PC-9 (cell line): ENCODE measurements at regions not wholly inside any gene's neighbourhood (a gene's known extent, or its start where the extent isn't known, plus 50 kb on each side); places are given as distances from the start of the nearest gene placed in this dataset.

ENCODE experiments used
- BruUV-seq: library from RNA; stranded (reverse); fragments of 400-500 nt; replicated peaks from 2 replicates; lab custom pipeline; 2021; lab: Mats Ljungman, UMichigan
- CTCF ChIA-PET: fragments of 300-600 bp; sonication (Branson Sonifier 250); formaldehyde crosslinking; loops from one replicate; lab custom pipeline; 2022; ENCODE audit warnings: antibody characterized with exemption; lab: Charles Lee
- POLR2A ChIA-PET: fragments of 300-600 bp; sonication (Branson Sonifier 250); formaldehyde crosslinking; loops from one replicate; lab custom pipeline; 2022; ENCODE audit warnings: antibody characterized with exemption; ENCODE audit not compliant: unreplicated experiment; lab: Charles Lee
- DNase-seq, 2 experiments: peaks; one replicate each; pipeline versions ENCODE4 v3.0.0 to v3.0.0-alpha.2; 2015 to 2022; ENCODE audit warnings: mixed read lengths in 1 of 2
- H2AFZ ChIP-seq: fragments of 200-600 bp; sonication (generic); 2 replicates; pipeline ENCODE4 v1.8.1; 2017; ENCODE audit warnings: antibody characterized with exemption
- H3F3A ChIP-seq: fragments of 200-600 bp; sonication (generic); 2 replicates; pipeline ENCODE4 v1.8.1; 2017; ENCODE audit warnings: antibody characterized with exemption, mild to moderate bottlenecking, low read depth; ENCODE audit not compliant: insufficient read depth
- H3K27ac ChIP-seq: fragments of 200-600 bp; sonication (generic); 2 replicates; pipeline ENCODE4 v1.6.1; 2016; ENCODE audit warnings: mixed run types
- H3K27me3 ChIP-seq: fragments of 200-600 bp; sonication (generic); 2 replicates; pipeline ENCODE4 v1.6.1; 2016; ENCODE audit warnings: low read depth, mixed run types; ENCODE audit not compliant: insufficient read depth
- H3K36me3 ChIP-seq: fragments of 200-600 bp; sonication (generic); 2 replicates; pipeline ENCODE4 v1.6.1; 2016; ENCODE audit warnings: low read depth, mixed run types
- H3K4me1 ChIP-seq: fragments of 200-600 bp; sonication (generic); replicated peaks from 2 replicates; pipeline ENCODE4 v1.6.1; 2016; ENCODE audit warnings: mixed run types; ENCODE audit not compliant: insufficient read depth
- H3K4me2 ChIP-seq: fragments of 200-600 bp; sonication (generic); 2 replicates; pipeline ENCODE4 v1.6.1; 2017; ENCODE audit warnings: mixed run types
- H3K4me3 ChIP-seq: fragments of 200-600 bp; sonication (generic); 2 replicates; pipeline ENCODE4 v1.6.1; 2016; ENCODE audit warnings: mixed run types
- H3K79me2 ChIP-seq: fragments of 200-600 bp; sonication (generic); 2 replicates; pipeline ENCODE4 v1.6.1; 2017; ENCODE audit warnings: low read depth, mixed run types
- H3K9me2 ChIP-seq: fragments of 200-600 bp; sonication (generic); 2 replicates; pipeline ENCODE4 v1.8.1; 2017; ENCODE audit warnings: mild to moderate bottlenecking; ENCODE audit not compliant: insufficient read depth
- H3K9me3 ChIP-seq: fragments of 200-600 bp; sonication (generic); 2 replicates; pipeline ENCODE4 v1.8.1; 2016; ENCODE audit warnings: low read depth; ENCODE audit not compliant: insufficient read depth
- H4K20me1 ChIP-seq: fragments of 200-600 bp; sonication (generic); 2 replicates; pipeline ENCODE4 v1.8.1; 2017; ENCODE audit not compliant: insufficient read depth
- CTCF ChIP-seq: fragments of 200-600 bp; sonication (generic); conservative IDR thresholded peaks from 2 replicates; pipeline ENCODE4 v1.6.1; 2017; ENCODE audit warnings: mixed run types, antibody characterized with exemption, mild to moderate bottlenecking, moderate library complexity
- EZH2 ChIP-seq: fragments of 200-600 bp; sonication (generic); IDR thresholded peaks from 2 replicates; pipeline ENCODE4 v1.8.0; 2017; ENCODE audit warnings: antibody characterized with exemption, low read depth
- intact Hi-C: fragments of 100-400 bp; cut with micrococcal nuclease; formaldehyde crosslinking; loops from one replicate; pipeline ENCODE4 v1.10.0; 2022; ENCODE audit not compliant: unreplicated experiment

- CTCF ChIA-PET: no interaction called here
- H4K20me1 ChIP-seq: no peaks in the 10 kb centered on the region
- intact Hi-C loops: no loop called here
- 0 out of 2 replicates have a peak overlapping the region, but pooled peaks have one; percentile 8 for H3K4me3 ChIP-seq
- no peak overlapping the region for H2AFZ ChIP-seq
- TF ChIP-seq CTCF: no peak
- TF ChIP-seq EZH2: no peak
- POLR2A ChIA-PET: interaction anchor here (0.6 kb wide), 2 partner anchors 10 to 36 kb away, joined by 3 to 5 read pairs; no protein-coding TSS in a partner anchor
- BruUV-seq: no TSS peak
- no peaks in the 10 kb centered on the region for H3K79me2 ChIP-seq
- DNase-seq: peak in 1 of 2 experiments; percentile 61
- no peaks in the 10 kb centered on the region for H3K9me3 ChIP-seq
- H3K9me2 ChIP-seq: no peaks in the 10 kb centered on the region
- peak overlapping the region; percentile 42 for H3K27ac ChIP-seq
- H3K4me1 ChIP-seq: peaks cover 38% of the 10 kb centered on the region
- H3F3A ChIP-seq: peaks cover under 1% of the 10 kb centered on the region; the same call in 1 of the 2 replicates
- H3K4me2 ChIP-seq: no peak overlapping the region
- no peaks in the 10 kb centered on the region for H3K36me3 ChIP-seq
- no peaks in the 10 kb centered on the region for H3K27me3 ChIP-seq
Measured at GRCh38 chr15:101570241-101570640, 80.7 kb upstream of the PCSK6 start.

GRCh38 chr15:101568821-101569555, 79.5 kb upstream of the PCSK6 start:
- no peak overlapping the region for H3K4me3 ChIP-seq
- TF ChIP-seq CTCF (no peak), EZH2 (no peak)
- H3K27me3 ChIP-seq: no peaks in the 10 kb centered on the region
- H3K4me2 ChIP-seq: no peak overlapping the region
- H3K9me3 ChIP-seq: no peaks in the 10 kb centered on the region
- no peaks in the 10 kb centered on the region for H3K9me2 ChIP-seq
- POLR2A ChIA-PET: interaction anchor here (0.5 kb wide), 1 partner anchor 11 kb away, joined by 4 read pairs; no protein-coding TSS in a partner anchor
- H3K4me1 ChIP-seq: peaks cover 34% of the 10 kb centered on the region
- no peaks in the 10 kb centered on the region for H4K20me1 ChIP-seq
- H3K79me2 ChIP-seq: no peaks in the 10 kb centered on the region
- no peak for DNase-seq
- CTCF ChIA-PET: no interaction called here
- peaks cover 4% of the 10 kb centered on the region; the same call in 1 of the 2 replicates for H3F3A ChIP-seq
- no peaks in the 10 kb centered on the region for H3K36me3 ChIP-seq
- BruUV-seq: no TSS peak
- no peak overlapping the region for H3K27ac ChIP-seq
- no peak overlapping the region for H2AFZ ChIP-seq
- intact Hi-C loops: no loop called here

GRCh38 chr15:101568309-101568708, 78.8 kb upstream of the PCSK6 start:
- Histone ChIP-seq H3K4me2 (no peak overlapping the region), H3K9me2 (no peaks in the 10 kb centered on the region), H3F3A (peaks cover 4% of the 10 kb centered on the region; the same call in 1 of the 2 replicates), H3K4me1 (peaks cover 29% of the 10 kb centered on the region), H3K36me3 (no peaks in the 10 kb centered on the region), H4K20me1 (no peaks in the 10 kb centered on the region), H3K27ac (no peak overlapping the region), H3K4me3 (no peak overlapping the region), H3K79me2 (no peaks in the 10 kb centered on the region), H3K9me3 (no peaks in the 10 kb centered on the region), H2AFZ (no peak overlapping the region), H3K27me3 (no peaks in the 10 kb centered on the region)
- POLR2A ChIA-PET: no interaction called here
- no peak for DNase-seq
- BruUV-seq: no TSS peak
- intact Hi-C loops: no loop called here
- CTCF ChIA-PET: no interaction called here
- no peak for TF ChIP-seq EZH2
- TF ChIP-seq CTCF: no peak
